ENCODE measurements at regions not wholly inside any gene's neighbourhood (a gene's known extent, or its start where the extent isn't known, plus 50 kb on each side); places are given as distances from the start of the nearest gene placed in this dataset.
"Not testable (repeated sequence)": the region's sequence is repeated elsewhere in the genome, so short reads cannot be mapped to it uniquely, and the experiment has no call there.

GRCh38 chr7:101744588-101744987 lies 72.8 kb upstream of the CUX1 start:
- no peak for ATAC-seq

- no peak for ATAC-seq
Observed at GRCh38 chr7:101746314-101746713, 71.1 kb upstream of the CUX1 start.

- ATAC-seq: no peak
Observed at GRCh38 chr7:101747053-101747878, 70.2 kb upstream of the CUX1 start.

- ATAC-seq: no peak
Observed at GRCh38 chr7:101747879-101748345, 69.5 kb upstream of the CUX1 start.

GRCh38 chr7:101749891-101750290 lies 67.5 kb upstream of the CUX1 start:
- no peak for ATAC-seq

DNA sequence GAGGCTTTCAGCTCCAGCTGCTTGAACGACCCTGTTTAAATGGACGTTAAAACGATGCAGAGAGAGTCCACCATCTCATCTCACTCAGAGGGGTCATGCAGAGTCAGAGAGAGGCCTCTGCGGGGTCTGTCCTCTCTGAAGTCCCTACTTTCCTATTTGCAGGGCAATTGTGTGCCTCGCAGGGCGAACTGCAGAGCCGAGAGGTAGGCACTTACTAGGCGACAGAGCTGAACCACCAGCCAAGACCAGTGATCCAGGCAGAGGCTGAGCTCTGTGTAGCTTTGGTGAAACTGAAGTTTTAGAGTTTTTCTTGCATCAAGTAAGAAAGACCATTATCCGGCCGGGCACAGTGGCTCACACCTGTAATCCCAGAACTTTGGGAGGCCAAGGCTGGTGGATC lies 64.1 kb upstream of the CUX1 start:
- ATAC-seq: no peak

DNA sequence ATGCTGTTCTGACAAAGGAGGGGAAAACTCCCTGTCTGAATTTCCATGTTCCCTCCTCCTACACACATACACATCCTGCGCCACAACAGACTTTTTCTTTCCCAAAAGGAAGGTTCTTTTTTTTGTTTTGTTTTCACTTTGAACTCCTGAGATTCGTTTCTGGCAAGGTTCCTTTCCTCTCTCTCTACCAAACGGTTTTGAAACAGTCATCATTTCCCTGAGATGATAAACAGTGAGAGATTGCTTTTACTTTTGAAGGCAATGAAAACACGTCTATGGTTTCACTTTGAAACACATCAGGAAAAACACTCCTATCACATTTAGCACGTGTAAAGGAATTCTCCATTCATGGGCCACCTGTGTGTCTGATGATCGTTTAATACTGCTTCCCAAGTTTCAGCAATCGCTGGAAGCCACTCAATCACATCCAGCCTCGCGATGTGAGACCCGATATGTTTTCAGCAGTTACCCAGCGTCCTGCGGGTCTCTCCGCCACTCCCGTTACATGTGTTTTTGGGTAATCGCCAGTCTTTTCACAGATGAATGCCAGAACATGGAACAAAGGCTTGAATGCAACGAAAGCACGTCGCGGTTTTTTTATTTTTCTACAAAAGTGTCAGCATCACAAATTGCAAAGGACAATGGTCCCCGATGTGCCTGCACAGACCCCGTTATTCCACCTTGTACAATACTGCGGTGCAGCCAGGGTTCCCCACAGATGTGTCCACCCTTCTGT lies 62.8 kb upstream of the CUX1 start:
- no peak for ATAC-seq

DNA sequence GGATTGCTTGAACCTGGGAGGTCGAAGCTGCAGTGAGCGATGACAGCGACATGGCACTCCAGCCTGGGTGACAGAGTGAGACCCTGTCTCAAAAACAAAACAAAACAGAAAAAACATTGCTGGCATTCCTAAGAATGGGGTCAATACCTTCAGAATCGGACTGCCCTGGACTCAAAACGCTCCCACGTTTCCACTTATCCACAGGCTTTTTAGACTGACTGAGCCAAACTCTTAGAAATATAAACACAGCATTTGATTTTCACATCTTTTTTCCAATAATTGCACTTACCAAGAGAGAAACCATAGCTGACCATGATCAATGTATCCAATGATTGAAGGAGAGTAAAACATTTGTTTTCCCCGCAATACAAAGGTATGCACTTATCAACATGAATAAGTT lies 59.5 kb upstream of the CUX1 start:
- ATAC-seq: no peak

- not testable (repeated sequence) for ATAC-seq
Observed at GRCh38 chr7:101758519-101758918, 58.9 kb upstream of the CUX1 start.

GRCh38 chr7:101764221-101764620 lies 53.2 kb upstream of the CUX1 start:
- no peak for ATAC-seq

DNA sequence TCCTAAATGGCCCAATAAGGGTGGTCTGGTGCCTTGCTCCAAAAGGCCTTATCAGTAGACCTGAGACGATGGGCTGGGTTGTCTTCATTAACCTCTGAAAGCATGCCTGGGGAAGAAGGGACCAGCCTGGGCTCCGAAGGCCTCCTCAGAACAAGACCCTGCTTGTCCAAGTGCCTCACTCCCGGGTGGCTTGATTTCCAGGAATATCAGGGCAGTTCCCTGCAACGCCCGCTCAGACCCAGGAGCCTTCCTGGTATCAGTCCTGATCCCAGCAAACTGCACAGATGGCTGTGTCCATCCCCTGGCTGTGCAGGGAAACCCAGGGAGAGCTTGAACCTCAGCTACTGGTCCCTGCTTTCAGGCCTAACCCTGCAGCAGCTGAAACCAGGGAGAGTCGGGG lies 49.9 kb upstream of the CUX1 start:
- ATAC-seq: peak; percentile 38

Data from esophagus mucosa (tissue), 1 donor.